ENCODE measurements at regions not wholly inside any gene's neighbourhood (a gene's known extent, or its start where the extent isn't known, plus 50 kb on each side); places are given as distances from the start of the nearest gene placed in this dataset.

GRCh38 chr5:66276986-66277385, 132.9 kb downstream of the SREK1 start:
- TF ChIP-seq CTCF (IDR thresholded peaks at IDR 0.05) (no peak), POLR2A (IDR thresholded peaks at IDR 0.05) (no peak)
